IMR-90 (cell line): ENCODE measurements at regions not wholly inside any gene's neighbourhood (a gene's known extent, or its start where the extent isn't known, plus 50 kb on each side); places are given as distances from the start of the nearest gene placed in this dataset.

Experiments
- ATAC-seq: fragments of 200-7000 bp; cut with Tn5 transposase; 2 replicates; pipeline ENCODE4 v1.9.1; 2020; ENCODE audit warnings: low read depth, mild to moderate bottlenecking, moderate library complexity
- BruUV-seq: library from RNA; stranded (reverse); fragments of 400-500 nt; replicated peaks from 2 replicates; lab custom pipeline; 2021; lab: Mats Ljungman, UMichigan
- CTCF ChIA-PET: fragments of 300-600 bp; formaldehyde crosslinking; extraction: SDS; loops from one replicate; lab custom pipeline; 2021; ENCODE audit warnings: antibody characterized with exemption; lab: Yijun Ruan, JAX
- POLR2A ChIA-PET: fragments of 300-600 bp; sonication (Branson Sonifier 250); formaldehyde crosslinking; loops from one replicate; lab custom pipeline; 2022; ENCODE audit warnings: antibody characterized with exemption; ENCODE audit not compliant: unreplicated experiment; lab: Charles Lee
- DNase-seq: peaks from one replicate; pipeline ENCODE4 v3.0.0; 2013
- H2AFZ ChIP-seq: replicated peaks from 2 replicates; pipeline ENCODE3; 2013; ENCODE audit warnings: low read length, mild to moderate bottlenecking; ENCODE audit not compliant: poor library complexity
- H2AK5ac ChIP-seq: 2 replicates; pipeline ENCODE4 v1.6.1; 2013; ENCODE audit warnings: low read depth, low read length, inconsistent platforms
- H2AK9ac ChIP-seq: replicated peaks from 2 replicates; pipeline ENCODE3; 2013; ENCODE audit warnings: mild to moderate bottlenecking, low read depth, low read length, moderate library complexity; ENCODE audit not compliant: poor library complexity
- H2BK120ac ChIP-seq: 2 replicates; pipeline ENCODE4 v1.6.1; 2013; ENCODE audit warnings: low read depth, low read length, inconsistent platforms
- H2BK15ac ChIP-seq: 3 replicates; pipeline ENCODE4 v1.6.1; 2013; ENCODE audit warnings: low read depth, low read length, inconsistent platforms
- H2BK20ac ChIP-seq: 2 replicates; pipeline ENCODE4 v1.6.1; 2013; ENCODE audit warnings: low read depth, mild to moderate bottlenecking, inconsistent platforms, low read length, moderate library complexity
- H2BK5ac ChIP-seq: 2 replicates; pipeline ENCODE4 v1.6.1; 2013; ENCODE audit warnings: mild to moderate bottlenecking, low read depth, low read length, inconsistent platforms; ENCODE audit not compliant: poor library complexity, severe bottlenecking
- H3K14ac ChIP-seq: replicated peaks from 2 replicates; pipeline ENCODE4 v1.6.1; 2013; ENCODE audit warnings: low read depth, low read length, inconsistent platforms
- H3K18ac ChIP-seq: 2 replicates; pipeline ENCODE4 v1.6.1; 2013; ENCODE audit warnings: low read depth, low read length, control low read depth
- H3K23ac ChIP-seq: 2 replicates; pipeline ENCODE4 v1.6.1; 2013; ENCODE audit warnings: low read depth, low read length, inconsistent platforms
- H3K27ac ChIP-seq: 2 replicates; pipeline ENCODE4 v1.5.1; 2013; ENCODE audit warnings: mild to moderate bottlenecking, control low read depth, low read length; ENCODE audit not compliant: insufficient read depth
- H3K27me3 ChIP-seq: 2 replicates; pipeline ENCODE4 v1.6.1; 2013; ENCODE audit warnings: low read length; ENCODE audit not compliant: control insufficient read depth, insufficient read depth
- H3K36me3 ChIP-seq: 2 replicates; pipeline ENCODE4 v1.6.1; 2013; ENCODE audit warnings: low read length, mixed read lengths; ENCODE audit not compliant: control insufficient read depth, insufficient read depth
- H3K4ac ChIP-seq: 2 replicates; pipeline ENCODE4 v1.6.1; 2013; ENCODE audit warnings: low read depth, low read length, inconsistent platforms
- H3K4me1 ChIP-seq: 2 replicates; pipeline ENCODE4 v1.6.1; 2013; ENCODE audit warnings: low read length, mixed read lengths; ENCODE audit not compliant: control insufficient read depth, insufficient read depth
- H3K4me2 ChIP-seq: 2 replicates; pipeline ENCODE4 v1.6.1; 2013; ENCODE audit warnings: low read depth, mild to moderate bottlenecking, control low read depth, low read length, moderate library complexity
- H3K4me3 ChIP-seq: 2 replicates; pipeline ENCODE4 v1.5.1; 2013; ENCODE audit warnings: low read depth, mild to moderate bottlenecking, control low read depth, low read length, moderate library complexity; ENCODE audit not compliant: insufficient read depth
- H3K56ac ChIP-seq: 2 replicates; pipeline ENCODE4 v1.6.1; 2013; ENCODE audit warnings: low read length, inconsistent platforms; ENCODE audit not compliant: insufficient read depth; ENCODE audit errors: extremely low read depth
- H3K79me1 ChIP-seq, 2 experiments: 2 replicates each; pipeline ENCODE4 v1.6.1; 2013; ENCODE audit warnings: low read length in 2 of 2, inconsistent platforms in 1 of 2, low read depth in 1 of 2
- H3K9ac ChIP-seq: 2 replicates; pipeline ENCODE4 v1.6.1; 2013; ENCODE audit warnings: low read depth, low read length, control low read depth
- H3K9me1 ChIP-seq: 2 replicates; pipeline ENCODE4 v1.6.1; 2013; ENCODE audit warnings: low read length, inconsistent platforms; ENCODE audit not compliant: insufficient read depth
- H3K9me3 ChIP-seq: 2 replicates; pipeline ENCODE4 v1.6.1; 2013; ENCODE audit warnings: low read length; ENCODE audit not compliant: control insufficient read depth, insufficient read depth
- H4K20me1 ChIP-seq: 2 replicates; pipeline ENCODE4 v1.6.1; 2013; ENCODE audit warnings: low read length, inconsistent platforms; ENCODE audit not compliant: insufficient read depth
- H4K5ac ChIP-seq: 2 replicates; pipeline ENCODE4 v1.6.1; 2013; ENCODE audit warnings: mild to moderate bottlenecking, low read depth, low read length, control low read depth
- H4K8ac ChIP-seq, 2 experiments: 2 replicates each; pipeline ENCODE4 v1.6.1; 2013; ENCODE audit warnings: low read depth in 2 of 2, low read length in 2 of 2, control low read depth in 1 of 2, inconsistent platforms in 1 of 2
- H4K91ac ChIP-seq: 2 replicates; pipeline ENCODE4 v1.6.1; 2013; ENCODE audit warnings: low read depth, low read length, inconsistent platforms; ENCODE audit not compliant: insufficient read depth
- BHLHE40 ChIP-seq: fragments of 150-350 bp; IDR thresholded peaks from 2 replicates; pipeline ENCODE4 v1.6.1; 2016; ENCODE audit warnings: mild to moderate bottlenecking, low read depth, low read length
- CEBPB ChIP-seq: IDR thresholded peaks from 2 replicates; pipeline ENCODE4 v1.6.1; 2012; ENCODE audit warnings: low read depth, low read length, improper control_type of control experiment
- CHD1 ChIP-seq: IDR thresholded peaks from 2 replicates; pipeline ENCODE4 v1.6.1; 2012; ENCODE audit warnings: low read depth, low read length, improper control_type of control experiment
- FOS ChIP-seq: fragments of 150-350 bp; IDR thresholded peaks from 2 replicates; pipeline ENCODE4 v1.6.1; 2016; ENCODE audit warnings: low read depth, low read length
- MAFK ChIP-seq: IDR thresholded peaks from 2 replicates; pipeline ENCODE4 v1.6.1; 2012; ENCODE audit warnings: low read depth, low read length, improper control_type of control experiment
- MAZ ChIP-seq: IDR thresholded peaks from 2 replicates; pipeline ENCODE4 v1.6.1; 2012; ENCODE audit warnings: low read depth, mild to moderate bottlenecking, low read length, improper control_type of control experiment, moderate library complexity, borderline replicate concordance
- MXI1 ChIP-seq: IDR thresholded peaks from 2 replicates; pipeline ENCODE4 v1.6.1; 2012; ENCODE audit warnings: low read depth, mild to moderate bottlenecking, low read length, moderate library complexity, borderline replicate concordance
- NFE2L2 ChIP-seq: fragments of 150-350 bp; IDR thresholded peaks from 2 replicates; pipeline ENCODE4 v1.6.1; 2016; ENCODE audit warnings: low read depth, mild to moderate bottlenecking, low read length
- POLR2A ChIP-seq: IDR thresholded peaks from 2 replicates; pipeline ENCODE4 v1.6.1; 2012; ENCODE audit warnings: mild to moderate bottlenecking, low read depth, low read length
- RAD21 ChIP-seq: IDR thresholded peaks from 2 replicates; pipeline ENCODE4 v1.6.1; 2012; ENCODE audit warnings: low read length, improper control_type of control experiment
- RCOR1 ChIP-seq: IDR thresholded peaks from 2 replicates; pipeline ENCODE4 v1.6.1; 2012; ENCODE audit warnings: mild to moderate bottlenecking, low read length, improper control_type of control experiment; ENCODE audit not compliant: insufficient replicate concordance
- RFX5 ChIP-seq: IDR thresholded peaks from 2 replicates; pipeline ENCODE4 v1.8.0; 2012; ENCODE audit warnings: low read depth, mild to moderate bottlenecking, low read length, moderate library complexity
- SMC3 ChIP-seq: fragments of 150-350 bp; IDR thresholded peaks from 2 replicates; pipeline ENCODE4 v1.6.1; 2016; ENCODE audit warnings: low read depth, mild to moderate bottlenecking, antibody characterized with exemption, low read length, moderate library complexity
- USF2 ChIP-seq: fragments of 150-350 bp; IDR thresholded peaks from 2 replicates; pipeline ENCODE4 v1.6.1; 2017; ENCODE audit warnings: mild to moderate bottlenecking, antibody characterized with exemption, low read length, low read depth
- WGBS, 2 experiments: methylation state at CpG; one replicate each; pipeline versions ENCODE4 v1.1.5 to v1.1.7; 2013; ENCODE audit warnings: missing lambda C conversion rate in 2 of 2; ENCODE audit not compliant: insufficient read length in 1 of 2; ENCODE audit errors: extremely low coverage in 2 of 2; 5-methylcytosine and 5-hydroxymethylcytosine counted together
- dilution Hi-C: fragments of 300-500 bp; cut with HindIII; formaldehyde crosslinking; loops from one replicate; pipeline ENCODE4 v1.14.3; 2018; ENCODE audit warnings: low sequenced_read_pairs; ENCODE audit not compliant: unreplicated experiment
- in situ Hi-C: fragments of 300-500 bp; cut with MboI; formaldehyde crosslinking; loops from 3 replicates; pipeline ENCODE4 v1.14.3; 2019; ENCODE audit warnings: low sequenced_read_pairs, inconsistent platforms, mixed read lengths
- intact Hi-C: fragments of 100-400 bp; cut with micrococcal nuclease; formaldehyde crosslinking; loops from 2 replicates; pipeline ENCODE4 v1.10.0; 2022
- TF ChIP-seq, protein P1 (sequence below): fragments of 150-350 bp; IDR thresholded peaks from 2 replicates; pipeline ENCODE4 v1.6.1; 2016; ENCODE audit warnings: low read depth, mild to moderate bottlenecking, low read length, moderate library complexity, borderline replicate concordance

DNA sequence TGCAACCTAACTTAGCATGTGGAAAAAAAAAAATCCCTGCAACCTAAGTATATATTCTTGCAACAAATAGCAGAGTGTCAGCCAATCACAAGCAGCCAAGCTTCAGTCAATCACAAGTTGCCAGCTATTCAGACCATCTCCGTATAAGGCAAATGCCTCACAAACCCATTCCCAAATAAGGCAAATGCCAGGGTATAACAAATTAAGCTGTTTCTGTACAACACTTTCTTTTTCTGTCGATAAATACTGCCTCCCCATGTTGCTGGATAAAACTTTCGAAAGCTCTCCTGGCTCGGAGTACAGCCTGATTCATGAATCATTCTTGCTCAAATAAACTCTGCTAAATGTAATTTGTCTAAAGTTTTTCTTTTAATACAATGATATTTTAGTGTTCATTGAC, 460.7 kb upstream of the SMIM31 start:
- ChIA-PET CTCF (no interaction called here), POLR2A (no interaction called here)
- no peak overlapping the region for H3K27ac ChIP-seq
- intact Hi-C loops (no loop called here), in situ Hi-C loops (no loop called here), dilution Hi-C loops (no loop called here)
- no peaks in the 10 kb centered on the region for H3K4me1 ChIP-seq
- H2BK20ac ChIP-seq = no peak overlapping the region
- no TSS peak for BruUV-seq
- no peak overlapping the region for H3K23ac ChIP-seq
- no peak overlapping the region for H3K9ac ChIP-seq
- no peaks in the 10 kb centered on the region for H3K36me3 ChIP-seq
- H2BK120ac ChIP-seq = no peak overlapping the region
- H3K56ac ChIP-seq = no peak overlapping the region
- no peak overlapping the region for H3K4ac ChIP-seq
- no CpG with 5 or more reads among the region's 4 CpGs for WGBS, 2 experiments
- H3K4me2 ChIP-seq = no peak overlapping the region
- no peaks in the 10 kb centered on the region for H3K79me1 ChIP-seq
- no peaks in the 10 kb centered on the region for H3K27me3 ChIP-seq
- H3K18ac ChIP-seq = no peak overlapping the region
- no peak for ATAC-seq
- H4K20me1 ChIP-seq = no peaks in the 10 kb centered on the region
- no peak overlapping the region for H2AK5ac ChIP-seq
- H2BK15ac ChIP-seq = no peak overlapping the region
- H4K8ac ChIP-seq = no peak overlapping the region
- DNase-seq = no peak
- H3K9me1 ChIP-seq = no peaks in the 10 kb centered on the region
- H3K14ac ChIP-seq = no peak overlapping the region
- H3K4me3 ChIP-seq = no peak overlapping the region
- H3K9me3 ChIP-seq = no peaks in the 10 kb centered on the region; the same call in 1 of the 2 replicates
- no peak overlapping the region for H2BK5ac ChIP-seq
- H2AFZ ChIP-seq = no peak overlapping the region
- H2AK9ac ChIP-seq = no peak overlapping the region
- no peak overlapping the region for H4K91ac ChIP-seq
- H4K5ac ChIP-seq = no peak overlapping the region
- TF ChIP-seq RFX5 (no peak), USF2 (no peak), MAFK (no peak), FOS (no peak), BHLHE40 (no peak), RAD21 (no peak), RCOR1 (no peak), CEBPB (no peak), SMC3 (no peak), CHD1 (no peak), POLR2A (no peak), MAZ (no peak), MXI1 (no peak), NFE2L2 (no peak)
- TF ChIP-seq, protein P1, sequence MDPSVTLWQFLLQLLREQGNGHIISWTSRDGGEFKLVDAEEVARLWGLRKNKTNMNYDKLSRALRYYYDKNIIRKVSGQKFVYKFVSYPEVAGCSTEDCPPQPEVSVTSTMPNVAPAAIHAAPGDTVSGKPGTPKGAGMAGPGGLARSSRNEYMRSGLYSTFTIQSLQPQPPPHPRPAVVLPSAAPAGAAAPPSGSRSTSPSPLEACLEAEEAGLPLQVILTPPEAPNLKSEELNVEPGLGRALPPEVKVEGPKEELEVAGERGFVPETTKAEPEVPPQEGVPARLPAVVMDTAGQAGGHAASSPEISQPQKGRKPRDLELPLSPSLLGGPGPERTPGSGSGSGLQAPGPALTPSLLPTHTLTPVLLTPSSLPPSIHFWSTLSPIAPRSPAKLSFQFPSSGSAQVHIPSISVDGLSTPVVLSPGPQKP = no peak
